ENCODE measurements at regions not wholly inside any gene's neighbourhood (a gene's known extent, or its start where the extent isn't known, plus 50 kb on each side); places are given as distances from the start of the nearest gene placed in this dataset.

GRCh38 chr22:48373626-48374173 is 1454.0 kb downstream of the BRD1 start:
- no peak for DNase-seq
- Histone ChIP-seq H3K4me1 (peaks cover 0 to 9% (median 0%) of the 10 kb centered on the region in 3 donors), H3K27me3 (peaks cover 0 to 40% (median 0%) of the 10 kb centered on the region in 4 donors), H3K9me3 (no peaks in the 10 kb centered on the region), H3K27ac (no peak overlapping the region), H3K36me3 (no peaks in the 10 kb centered on the region), H3K4me3 (no peak overlapping the region)
- 67% methylated on average over 9 to 11 of the region's 12 CpGs for WGBS, 2 donors
- no peak for TF ChIP-seq CTCF (IDR thresholded peaks at IDR 0.05)
- no peak for TF ChIP-seq POLR2A (IDR thresholded peaks at IDR 0.05)
- intact Hi-C loops (cut with DNase I): no loop called here

GRCh38 chr22:48372390-48372789 is 1455.3 kb downstream of the BRD1 start:
- Histone ChIP-seq H3K36me3 (no peaks in the 10 kb centered on the region), H3K27me3 (peaks cover 0 to 34% (median 0%) of the 10 kb centered on the region in 4 donors), H3K4me3 (no peak overlapping the region), H3K4me1 (peaks cover 0 to 9% (median 0%) of the 10 kb centered on the region in 3 donors), H3K27ac (no peak overlapping the region), H3K9me3 (no peaks in the 10 kb centered on the region)
- no peak for DNase-seq
- intact Hi-C loops (cut with DNase I): no loop called here
- TF ChIP-seq POLR2A (IDR thresholded peaks at IDR 0.05) (no peak), CTCF (IDR thresholded peaks at IDR 0.05) (no peak)
- 100% methylated on average over 1 of the region's 7 CpGs; no CpG with 5 or more reads in 1 of the 2 donors for WGBS, 2 donors

- H3K27me3 ChIP-seq: peaks cover 0 to 24% (median 0%) of the 10 kb centered on the region in 4 donors
- 34 to 36% methylated on average over 7 of the region's 7 CpGs for WGBS, 2 donors
- H3K27ac ChIP-seq: no peak overlapping the region
- no peaks in the 10 kb centered on the region for H3K36me3 ChIP-seq
- H3K4me3 ChIP-seq: no peak overlapping the region
- no peak for DNase-seq
- intact Hi-C loops (cut with DNase I): no loop called here
- no peak for TF ChIP-seq POLR2A (IDR thresholded peaks at IDR 0.05)
- no peak for TF ChIP-seq CTCF (IDR thresholded peaks at IDR 0.05)
- peaks cover 0 to 9% (median 0%) of the 10 kb centered on the region in 3 donors for H3K4me1 ChIP-seq
- no peaks in the 10 kb centered on the region for H3K9me3 ChIP-seq
Measured at GRCh38 chr22:48371391-48371790, 1456.3 kb downstream of the BRD1 start.

- no peak for DNase-seq
- TF ChIP-seq CTCF (IDR thresholded peaks at IDR 0.05) (no peak), POLR2A (IDR thresholded peaks at IDR 0.05) (no peak)
- 63 to 79% methylated on average over 6 to 8 of the region's 13 CpGs for WGBS, 2 donors
- intact Hi-C loops (cut with DNase I): no loop called here
- no peaks in the 10 kb centered on the region for H3K9me3 ChIP-seq
- H3K27me3 ChIP-seq: peaks cover 0 to 23% (median 0%) of the 10 kb centered on the region in 4 donors
- no peak overlapping the region for H3K4me3 ChIP-seq
- no peaks in the 10 kb centered on the region for H3K36me3 ChIP-seq
- no peak overlapping the region for H3K27ac ChIP-seq
- H3K4me1 ChIP-seq: peaks cover 0 to 9% (median 0%) of the 10 kb centered on the region in 3 donors
Measured at GRCh38 chr22:48370508-48371325, 1457.0 kb downstream of the BRD1 start.

GRCh38 chr22:48369789-48370507 is 1457.7 kb downstream of the BRD1 start:
- 22 to 26% methylated on average over 10 to 11 of the region's 17 CpGs for WGBS, 2 donors
- intact Hi-C loops (cut with DNase I): no loop called here
- peaks cover 0 to 20% (median 0%) of the 10 kb centered on the region in 4 donors for H3K27me3 ChIP-seq
- H3K27ac ChIP-seq: no peak overlapping the region
- H3K4me3 ChIP-seq: no peak overlapping the region
- H3K4me1 ChIP-seq: peaks cover 0 to 9% (median 0%) of the 10 kb centered on the region in 3 donors
- H3K36me3 ChIP-seq: no peaks in the 10 kb centered on the region
- TF ChIP-seq POLR2A (IDR thresholded peaks at IDR 0.05) (no peak), CTCF (IDR thresholded peaks at IDR 0.05) (no peak)
- no peaks in the 10 kb centered on the region for H3K9me3 ChIP-seq
- DNase-seq: no peak

Data from esophagus squamous epithelium (tissue), 5 donors.